ENCODE measurements at regions not wholly inside any gene's neighbourhood (a gene's known extent, or its start where the extent isn't known, plus 50 kb on each side); places are given as distances from the start of the nearest gene placed in this dataset.

GRCh38 chr5:6083311-6083978 is 294.9 kb downstream of the MED10 start:
- TF ChIP-seq CREB1 (IDR thresholded peaks at IDR 0.05; ENCODE audit: low read depth) (no peak), REST (IDR thresholded peaks at IDR 0.05; ENCODE audit: low read depth) (no peak), EP300 (IDR thresholded peaks at IDR 0.05; ENCODE audit: borderline replicate concordance) (no peak), MAX (IDR thresholded peaks at IDR 0.05) (no peak), TAF1 (IDR thresholded peaks at IDR 0.05; ENCODE audit: low read depth) (no peak), RAD21 (IDR thresholded peaks at IDR 0.05; ENCODE audit: low read depth) (no peak), YY1 (IDR thresholded peaks at IDR 0.05; ENCODE audit: low read depth) (no peak), ZBTB7A (IDR thresholded peaks at IDR 0.05; ENCODE audit: low read depth) (no peak)
